Epithelial cell of esophagus (primary cell): ENCODE measurements at regions not wholly inside any gene's neighbourhood (a gene's known extent, or its start where the extent isn't known, plus 50 kb on each side); places are given as distances from the start of the nearest gene placed in this dataset.

ENCODE experiments used
- DNase-seq: peaks from one replicate; pipeline ENCODE4 v3.0.0; 2010; ENCODE audit warnings: low read depth
- H3K4me3 ChIP-seq: 2 replicates; pipeline ENCODE4 v1.5.1; 2011; ENCODE audit warnings: mild to moderate bottlenecking, low read length, control low read depth
- TF ChIP-seq, protein P1 (sequence below): IDR thresholded peaks from 2 replicates; pipeline ENCODE4 v1.5.1; 2011; ENCODE audit warnings: low read depth, mild to moderate bottlenecking, low read length, control low read depth, inconsistent platforms; ENCODE audit not compliant: insufficient read depth; ENCODE audit errors: missing control alignments

DNA sequence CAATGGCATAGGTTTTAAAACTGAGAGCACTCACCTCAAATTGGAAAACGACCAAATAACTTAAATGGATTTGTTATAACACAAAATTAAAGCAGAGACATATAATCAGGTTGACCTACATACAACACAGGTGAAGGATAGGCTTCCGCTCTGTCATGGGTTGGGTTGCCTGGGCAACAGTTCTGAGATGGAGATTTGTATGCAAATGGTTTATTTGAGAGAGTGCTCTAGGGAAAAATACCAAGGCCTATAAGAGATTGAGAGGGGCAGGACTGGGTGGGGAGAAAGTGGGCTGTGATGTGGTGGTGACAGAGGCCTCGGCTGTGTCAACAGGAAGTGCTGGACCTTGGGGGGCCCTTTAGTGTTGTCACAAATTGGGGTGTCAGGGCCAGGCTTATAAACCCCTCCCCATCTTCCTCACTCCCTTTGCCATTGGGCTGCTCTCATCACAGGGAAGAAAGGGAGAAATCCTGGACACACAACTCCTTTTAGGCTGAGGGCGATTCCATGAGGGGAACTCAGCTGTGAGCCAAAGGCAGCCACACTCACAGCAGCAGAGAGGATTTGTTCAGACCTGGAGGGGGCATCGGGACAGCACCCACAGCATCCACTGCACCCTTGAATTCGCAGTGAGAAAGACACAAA lies 105.4 kb upstream of the LYZL1 start:
- TF ChIP-seq, protein P1, sequence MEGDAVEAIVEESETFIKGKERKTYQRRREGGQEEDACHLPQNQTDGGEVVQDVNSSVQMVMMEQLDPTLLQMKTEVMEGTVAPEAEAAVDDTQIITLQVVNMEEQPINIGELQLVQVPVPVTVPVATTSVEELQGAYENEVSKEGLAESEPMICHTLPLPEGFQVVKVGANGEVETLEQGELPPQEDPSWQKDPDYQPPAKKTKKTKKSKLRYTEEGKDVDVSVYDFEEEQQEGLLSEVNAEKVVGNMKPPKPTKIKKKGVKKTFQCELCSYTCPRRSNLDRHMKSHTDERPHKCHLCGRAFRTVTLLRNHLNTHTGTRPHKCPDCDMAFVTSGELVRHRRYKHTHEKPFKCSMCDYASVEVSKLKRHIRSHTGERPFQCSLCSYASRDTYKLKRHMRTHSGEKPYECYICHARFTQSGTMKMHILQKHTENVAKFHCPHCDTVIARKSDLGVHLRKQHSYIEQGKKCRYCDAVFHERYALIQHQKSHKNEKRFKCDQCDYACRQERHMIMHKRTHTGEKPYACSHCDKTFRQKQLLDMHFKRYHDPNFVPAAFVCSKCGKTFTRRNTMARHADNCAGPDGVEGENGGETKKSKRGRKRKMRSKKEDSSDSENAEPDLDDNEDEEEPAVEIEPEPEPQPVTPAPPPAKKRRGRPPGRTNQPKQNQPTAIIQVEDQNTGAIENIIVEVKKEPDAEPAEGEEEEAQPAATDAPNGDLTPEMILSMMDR, result no peak

DNA sequence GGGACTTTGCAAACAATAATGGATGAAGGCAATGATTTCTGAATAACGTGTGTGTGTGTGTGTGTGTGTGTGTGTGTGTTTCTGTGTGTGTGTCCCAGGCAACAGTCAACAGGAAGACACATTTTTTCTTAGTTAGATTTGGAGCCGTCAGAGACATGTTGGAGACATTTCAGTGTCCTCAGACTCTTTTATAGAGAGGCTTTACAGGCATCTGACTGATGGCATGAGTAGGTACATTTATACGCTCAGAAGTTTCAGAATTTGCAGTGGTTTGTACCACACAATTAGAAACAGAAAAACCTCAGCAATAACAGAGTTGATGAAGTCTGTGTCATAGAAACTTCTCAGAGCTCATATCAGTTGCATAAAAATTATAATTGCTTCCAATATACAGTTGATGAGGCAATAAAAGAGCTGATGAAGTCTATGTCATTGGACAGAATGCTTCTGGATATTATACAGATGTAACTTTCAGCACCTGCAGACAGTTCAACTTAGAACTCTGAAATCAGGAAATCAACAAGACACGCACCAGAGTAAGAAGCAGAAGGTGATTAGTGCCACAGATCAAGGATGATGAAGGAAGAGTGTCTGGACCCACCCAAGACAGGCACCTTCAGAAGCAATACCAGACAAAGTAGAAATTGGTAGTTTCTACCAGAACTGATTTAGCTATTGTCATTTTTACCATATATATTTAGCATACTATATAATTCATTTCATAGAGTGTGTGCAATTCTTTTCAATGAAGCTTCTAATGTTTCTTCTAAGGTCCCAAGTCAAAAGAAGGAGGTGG lies 104.5 kb upstream of the LYZL1 start:
- TF ChIP-seq, protein P1, result no peak
- no peak for DNase-seq
- H3K4me3 ChIP-seq, result no peak overlapping the region

More for the DNA sequence above, 105.4 kb upstream of the LYZL1 start:
- no peak for DNase-seq
- H3K4me3 ChIP-seq, result no peak overlapping the region

DNA sequence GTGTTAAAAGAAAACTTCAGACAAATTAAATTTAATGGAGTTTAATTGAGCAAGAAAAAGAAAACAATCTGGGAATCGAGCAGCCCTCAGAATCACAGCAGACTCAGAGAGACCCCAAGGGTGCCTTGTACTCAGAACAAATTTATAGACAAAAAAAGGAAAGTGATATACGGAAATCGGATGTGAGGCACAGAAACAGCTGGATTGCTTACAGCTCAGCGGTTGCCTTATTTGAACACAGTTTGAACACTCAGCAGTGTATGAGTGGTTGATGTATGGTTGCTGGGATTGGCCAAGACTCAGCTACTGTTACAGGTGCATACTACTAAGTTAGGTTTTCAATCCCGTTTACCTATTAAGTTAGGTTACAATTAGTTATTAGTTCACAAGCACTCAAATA lies 103.8 kb upstream of the LYZL1 start:
- H3K4me3 ChIP-seq, result no peak overlapping the region
- no peak for DNase-seq
- TF ChIP-seq, protein P1, result no peak

DNA sequence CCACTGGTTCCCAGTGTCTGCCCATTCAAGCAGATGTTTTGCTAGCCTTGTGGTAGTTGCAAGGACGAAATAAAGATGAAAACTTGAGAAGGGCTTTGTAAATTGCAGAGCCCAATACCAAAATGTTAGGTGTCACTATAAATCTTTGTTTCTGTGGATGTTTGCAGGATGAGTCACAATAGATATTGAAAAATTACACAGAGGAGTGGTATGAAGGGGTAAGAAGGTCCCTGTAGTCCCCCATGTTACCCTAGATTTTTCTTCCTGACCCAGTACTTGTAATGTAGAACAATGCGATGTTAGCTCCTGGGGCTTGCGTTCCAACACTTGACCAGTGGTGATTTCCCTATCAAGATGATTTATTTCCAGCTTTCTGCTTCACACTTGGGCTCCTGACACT lies 102.6 kb upstream of the LYZL1 start:
- H3K4me3 ChIP-seq, result no peak overlapping the region
- TF ChIP-seq, protein P1, result no peak
- no peak for DNase-seq

DNA sequence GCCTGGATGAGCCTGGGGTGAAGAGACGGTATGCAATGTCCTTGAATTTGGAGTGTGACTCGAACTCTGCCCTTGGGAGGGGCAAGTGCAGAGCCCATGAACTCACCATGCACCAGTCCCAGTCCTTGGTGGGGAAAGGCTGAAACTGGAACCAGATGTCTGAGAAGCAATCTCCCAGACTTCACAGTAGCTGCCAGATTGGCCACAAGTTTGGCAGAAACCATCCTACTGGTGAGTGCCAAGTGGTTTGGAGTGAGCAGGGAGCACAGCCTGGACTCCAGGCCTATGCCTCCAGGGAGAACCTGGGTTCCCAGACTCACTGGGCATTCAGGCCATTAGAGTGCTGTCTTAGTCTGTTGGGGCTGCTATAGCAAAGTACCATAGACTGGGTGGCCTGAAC lies 99.6 kb upstream of the LYZL1 start:
- H3K4me3 ChIP-seq, result no peak overlapping the region
- no peak for DNase-seq
- TF ChIP-seq, protein P1, result no peak

DNA sequence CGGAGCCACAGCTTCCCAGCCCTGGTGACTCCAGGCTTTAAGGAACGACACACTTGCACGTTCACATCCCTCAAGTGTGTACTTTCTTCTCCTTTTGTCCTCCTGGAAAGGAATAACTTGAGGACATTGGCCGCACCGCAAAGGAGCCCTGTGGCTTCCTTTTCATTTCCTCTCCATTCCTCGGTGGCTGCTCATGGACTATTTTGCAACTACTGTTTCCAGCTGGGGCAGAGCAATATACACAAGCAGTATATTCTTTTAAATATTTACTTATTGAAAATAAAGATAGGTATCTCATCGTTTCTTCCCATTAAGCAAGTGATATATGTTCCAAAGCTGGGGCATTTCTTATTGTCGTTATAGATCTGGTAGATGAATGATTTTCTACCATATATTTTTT lies 97.2 kb upstream of the LYZL1 start:
- TF ChIP-seq, protein P1, result no peak
- DNase-seq, result no peak
- H3K4me3 ChIP-seq, result no peak overlapping the region
